Kidney glomerular epithelial cell (primary cell): ENCODE measurements at regions not wholly inside any gene's neighbourhood (a gene's known extent, or its start where the extent isn't known, plus 50 kb on each side); places are given as distances from the start of the nearest gene placed in this dataset.
"Not testable (repeated sequence)": the region's sequence is repeated elsewhere in the genome, so short reads cannot be mapped to it uniquely, and the experiment has no call there.

Source experiments
- DNase-seq: peaks from one replicate; lab custom pipeline; 2025; lab: John Stamatoyannopoulos, UW

DNA sequence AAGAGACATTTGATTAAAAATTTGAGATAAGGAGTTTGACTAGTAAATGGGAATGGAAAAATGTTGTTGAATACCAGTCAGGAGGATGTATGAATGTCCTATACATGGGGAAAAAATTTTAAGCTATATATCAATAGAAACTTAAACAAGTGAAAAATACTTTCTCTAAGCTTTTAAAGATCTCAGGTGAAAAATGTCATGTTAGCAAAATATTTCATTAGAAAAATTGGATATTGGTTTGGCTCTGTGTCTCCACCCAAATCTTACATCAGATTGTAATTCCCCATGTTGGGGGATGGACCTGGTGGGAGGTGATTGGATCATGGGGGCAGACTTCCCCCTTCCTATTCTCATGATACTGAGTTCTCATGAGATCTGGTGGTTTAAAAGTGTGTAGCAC is 279.6 kb upstream of the CADM2 start:
- DNase-seq = no peak

GRCh38 chr3:84680700-84681099 is 278.1 kb upstream of the CADM2 start:
- DNase-seq = no peak

GRCh38 chr3:84683493-84683892 is 275.3 kb upstream of the CADM2 start:
- no peak for DNase-seq

- DNase-seq = no peak
These were observed 273.3 kb upstream of the CADM2 start for GRCh38 chr3:84685467-84685866.

DNA sequence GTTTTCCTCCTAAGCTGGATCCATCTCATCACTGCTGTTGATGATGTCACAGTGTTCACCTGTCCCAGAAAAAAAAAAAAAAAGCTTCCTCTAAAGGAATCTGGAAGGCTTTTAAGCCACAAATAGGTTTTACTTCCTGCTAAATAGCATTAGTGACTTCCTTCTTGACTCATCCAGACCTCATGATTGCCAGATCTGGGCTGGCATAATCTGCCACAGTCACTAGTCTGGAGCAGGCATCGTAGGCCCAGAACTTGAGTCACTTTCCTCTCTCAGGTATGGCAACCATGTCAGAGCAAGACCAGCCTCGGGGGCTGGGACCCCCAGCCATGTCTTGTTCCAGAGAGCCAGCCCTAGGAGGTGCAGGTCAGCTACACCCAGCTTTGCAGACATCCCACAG is 266.5 kb upstream of the CADM2 start:
- no peak for DNase-seq

DNA sequence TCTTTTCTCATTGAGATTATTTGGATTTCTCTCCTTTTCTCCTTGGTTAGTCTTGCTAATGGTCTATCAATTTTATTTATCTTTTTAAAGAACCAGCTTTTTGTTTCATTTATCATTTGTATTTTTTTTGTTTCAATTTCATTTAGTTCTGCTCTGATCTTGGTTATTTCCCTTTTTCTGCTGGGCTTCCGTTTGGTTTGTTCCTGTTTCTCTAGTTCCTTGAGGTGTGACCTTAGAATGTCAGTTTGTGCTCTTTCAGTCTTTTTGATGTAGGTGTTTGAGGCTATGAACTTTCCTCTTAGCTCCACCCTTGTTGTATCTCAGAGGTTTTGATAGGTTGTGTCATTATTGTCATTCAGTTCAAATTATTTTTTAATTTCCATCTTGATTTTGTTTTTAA is 248.5 kb upstream of the CADM2 start:
- DNase-seq = not testable (repeated sequence)

DNA sequence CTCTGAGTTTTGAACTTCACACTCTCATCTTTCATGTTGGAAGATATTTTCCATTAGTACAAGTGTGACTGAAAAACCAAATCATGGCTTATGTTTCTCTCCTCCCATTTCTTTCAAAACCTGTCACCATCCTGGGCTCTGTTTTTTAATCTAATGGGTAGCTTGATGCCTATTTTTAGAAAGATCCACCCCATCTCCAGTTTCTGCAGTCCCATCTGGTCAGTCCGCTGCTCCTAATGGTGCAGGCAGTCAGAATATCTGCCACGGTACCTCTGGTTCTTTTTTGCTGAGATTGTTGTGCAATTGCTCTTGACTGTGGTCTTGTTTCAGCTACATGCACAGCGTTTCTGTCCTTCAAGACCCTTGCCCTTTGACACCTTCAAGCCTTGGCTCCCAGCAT is 240.9 kb upstream of the CADM2 start:
- DNase-seq = no peak

DNA sequence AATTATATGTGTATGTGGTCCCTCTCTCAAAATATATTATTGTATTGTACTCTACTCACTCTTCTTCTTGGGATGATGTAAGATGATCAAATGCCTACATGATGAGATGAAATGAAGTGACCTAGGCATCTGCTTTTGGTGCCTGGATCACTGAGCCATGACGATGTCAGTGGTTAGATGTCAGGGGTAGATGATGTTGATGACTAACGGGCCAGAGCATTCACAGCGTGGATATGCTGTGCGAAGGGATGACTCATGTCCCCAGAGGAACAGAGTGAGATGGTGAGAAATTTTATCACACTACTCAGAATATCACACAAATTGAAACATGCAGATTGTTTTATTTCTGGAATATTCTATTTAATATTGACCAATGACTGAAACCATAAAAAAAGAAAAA is 233.9 kb upstream of the CADM2 start:
- DNase-seq = peak; percentile 38

DNA sequence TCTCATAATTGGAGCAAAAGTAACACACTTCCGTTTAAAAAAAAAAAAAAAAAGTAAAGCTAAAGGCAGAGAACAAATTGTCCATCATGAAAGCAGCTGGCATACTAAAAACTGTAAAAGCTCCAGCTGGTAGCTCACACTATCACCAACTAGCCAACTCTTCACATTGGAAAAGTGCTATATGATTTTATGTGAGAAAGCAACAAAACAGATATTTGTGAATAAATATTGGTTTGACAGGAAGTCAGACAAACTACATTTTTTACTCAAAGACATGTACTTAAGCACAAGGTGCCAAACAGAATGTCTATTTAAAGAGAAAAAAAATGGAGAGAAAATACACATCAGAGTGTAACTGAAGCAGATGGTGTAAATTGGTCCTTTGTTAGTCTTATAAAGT is 231.2 kb upstream of the CADM2 start:
- no peak for DNase-seq

- DNase-seq = not testable (repeated sequence)
These were observed 224.1 kb upstream of the CADM2 start for GRCh38 chr3:84734731-84735130.

DNA sequence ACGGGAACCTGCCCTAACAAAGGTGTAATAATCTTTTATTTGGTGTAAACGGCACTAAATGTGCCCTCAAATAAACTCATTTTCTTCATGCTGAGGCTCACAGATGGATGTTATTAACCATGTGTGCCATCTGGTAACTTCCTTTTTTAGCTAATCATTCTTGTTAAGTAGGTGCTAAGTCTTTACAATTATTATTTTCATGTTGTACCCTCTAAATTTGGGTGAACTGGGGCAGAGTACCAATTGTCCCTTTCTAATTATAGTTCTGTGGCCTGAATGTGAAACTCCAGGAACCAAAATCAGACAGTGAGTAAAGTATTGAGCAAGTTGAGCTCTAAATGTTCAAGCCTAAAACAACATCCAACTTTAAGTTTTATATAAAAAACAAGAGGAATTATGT is 220.7 kb upstream of the CADM2 start:
- DNase-seq = no peak

DNA sequence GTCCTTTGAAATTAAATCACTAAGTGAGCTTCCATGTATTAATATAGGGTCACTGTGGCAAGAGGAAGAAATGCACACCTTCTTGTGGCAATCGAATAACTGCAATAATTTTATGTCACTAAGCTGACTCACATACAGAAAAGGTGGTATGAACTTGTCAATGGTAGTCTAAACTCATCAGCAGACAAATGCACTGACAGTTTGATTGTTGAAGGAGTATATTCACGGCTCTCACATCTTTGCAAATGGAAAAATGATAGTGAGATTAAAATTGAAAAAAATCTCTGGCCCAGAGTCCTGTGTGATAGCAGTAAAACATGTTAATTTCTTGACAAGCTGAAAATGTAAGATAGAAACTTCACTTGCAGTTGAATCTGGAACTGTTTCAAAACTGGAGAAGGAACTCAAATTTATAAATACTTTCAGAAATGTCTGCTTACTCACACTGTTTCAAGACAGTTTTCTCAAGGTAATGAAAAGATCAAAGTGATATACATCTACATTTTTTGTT is 215.8 kb upstream of the CADM2 start:
- DNase-seq = no peak

- no peak for DNase-seq
These were observed 214.7 kb upstream of the CADM2 start for GRCh38 chr3:84744130-84744529.

DNA sequence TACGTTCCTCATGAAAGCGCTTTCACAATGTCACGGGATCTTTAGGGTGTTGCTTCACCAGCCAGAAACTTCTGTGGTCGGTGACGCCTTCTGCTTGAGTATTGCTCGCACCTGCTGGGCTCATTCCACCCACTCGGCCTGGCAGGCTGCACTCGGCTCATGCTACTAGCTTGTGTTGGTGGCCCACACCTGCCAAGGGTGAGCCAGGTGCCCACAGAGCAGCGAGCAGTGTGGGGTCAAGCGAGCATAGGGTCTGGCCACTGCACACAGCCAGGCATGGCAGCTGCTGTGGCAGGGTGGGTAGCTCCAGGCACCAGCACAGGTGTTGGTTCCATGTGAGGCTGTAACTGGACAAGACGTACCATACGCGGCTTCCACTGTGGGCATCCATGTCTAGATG is 202.9 kb upstream of the CADM2 start:
- no peak for DNase-seq

DNA sequence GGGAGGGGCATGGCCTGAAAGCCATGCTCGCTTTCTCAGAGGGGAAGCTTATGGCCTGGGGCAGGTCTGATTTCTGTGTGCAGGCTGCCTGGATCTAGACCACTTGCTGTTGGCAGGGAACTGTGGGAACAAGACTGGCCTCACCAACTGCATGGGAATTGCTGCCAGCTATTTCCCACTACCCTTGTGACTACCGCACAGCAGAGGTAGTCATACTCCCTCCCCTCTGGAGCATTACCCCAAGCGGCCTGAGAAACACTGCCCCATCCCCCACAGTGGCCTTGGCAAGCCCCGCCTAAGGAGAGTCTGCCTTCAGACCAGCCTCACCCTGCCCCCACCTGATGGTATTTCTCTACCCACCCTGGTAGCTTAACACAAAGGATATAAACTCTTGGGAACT is 199.4 kb upstream of the CADM2 start:
- no peak for DNase-seq

- no peak for DNase-seq
These were observed 185.9 kb upstream of the CADM2 start for GRCh38 chr3:84772841-84773240.

GRCh38 chr3:84783281-84783680 is 175.5 kb upstream of the CADM2 start:
- no peak for DNase-seq

GRCh38 chr3:84789961-84790360 is 168.8 kb upstream of the CADM2 start:
- DNase-seq = no peak

DNA sequence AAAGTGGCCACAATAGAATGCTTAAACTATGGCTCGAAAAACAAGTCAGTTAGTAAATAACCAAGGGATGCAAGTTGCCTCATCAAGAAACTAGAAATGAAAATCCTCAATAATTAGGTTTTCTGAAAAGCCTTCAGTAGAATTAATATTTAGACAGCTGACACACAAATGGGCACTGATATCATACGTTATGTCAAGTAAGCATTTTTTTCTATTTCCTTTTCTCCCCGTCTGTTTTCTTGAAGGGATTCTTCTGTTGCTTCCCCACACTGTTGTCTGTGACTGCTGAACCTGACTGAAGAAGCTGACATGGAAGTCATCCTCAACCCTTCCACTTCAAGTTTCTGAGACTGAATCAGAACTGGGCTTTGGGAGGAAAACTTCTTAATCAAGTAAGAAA is 151.8 kb upstream of the CADM2 start:
- DNase-seq = no peak

DNA sequence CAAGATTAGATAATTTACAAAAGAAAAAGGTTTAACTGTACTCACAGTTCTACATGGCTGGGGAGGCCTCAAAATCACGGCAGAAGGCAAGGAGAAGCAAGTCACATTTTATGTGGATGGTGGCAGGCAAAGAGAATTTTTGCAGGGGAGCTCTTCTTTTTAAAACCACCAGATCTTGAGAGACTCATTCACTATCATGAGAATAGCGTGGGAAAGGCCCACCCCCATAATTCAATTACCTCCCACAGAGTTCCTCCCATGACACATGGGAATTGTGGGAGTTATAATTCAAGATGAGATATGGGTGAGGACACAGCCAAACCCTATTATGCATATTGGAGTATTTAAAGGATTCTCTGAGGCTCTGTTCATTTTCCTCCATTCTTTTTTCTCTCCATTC is 138.7 kb upstream of the CADM2 start:
- no peak for DNase-seq

GRCh38 chr3:84820906-84821305 is 137.9 kb upstream of the CADM2 start:
- DNase-seq = no peak

DNA sequence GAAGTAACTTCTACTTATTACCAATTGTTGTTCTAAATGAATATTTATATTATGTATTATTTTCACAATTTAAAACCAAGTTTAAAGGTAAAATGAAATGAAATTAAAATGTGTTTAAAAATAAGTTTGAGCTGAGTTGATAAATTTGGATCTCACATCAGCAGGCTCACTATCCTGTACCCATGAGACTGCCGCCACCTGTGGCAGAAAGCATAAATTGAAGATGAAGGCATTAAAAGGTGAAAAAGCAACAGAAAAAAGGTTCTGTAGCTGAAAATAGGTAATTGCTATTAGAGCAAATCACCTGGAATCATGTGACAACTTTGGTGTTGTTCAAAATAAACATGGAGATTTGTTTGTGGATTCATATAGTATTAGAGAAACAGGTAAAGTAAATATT is 133.0 kb upstream of the CADM2 start:
- DNase-seq = no peak

DNA sequence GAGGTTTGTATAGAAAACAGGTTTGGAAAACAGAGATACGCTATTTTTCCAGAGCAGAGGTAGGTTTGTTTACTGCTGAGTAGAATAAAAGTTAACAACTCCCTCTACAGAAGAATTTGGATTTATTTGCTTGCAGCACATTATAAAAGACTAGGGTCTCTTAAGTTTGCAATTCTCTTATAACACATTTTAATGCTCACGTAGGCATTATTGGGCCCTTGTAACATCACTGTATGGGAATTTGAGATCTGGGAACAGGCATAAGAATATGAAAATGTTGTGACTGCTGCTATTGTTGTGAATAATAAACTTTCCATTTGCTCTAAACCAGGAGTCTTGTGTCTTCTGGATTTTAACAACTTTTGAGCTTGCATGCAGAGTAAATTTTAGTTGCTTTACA is 128.3 kb upstream of the CADM2 start:
- DNase-seq = no peak

GRCh38 chr3:84835366-84835765 is 123.4 kb upstream of the CADM2 start:
- DNase-seq = no peak

- DNase-seq = no peak
These were observed 121.8 kb upstream of the CADM2 start for GRCh38 chr3:84836961-84837360.
